ENCODE measurements at regions not wholly inside any gene's neighbourhood (a gene's known extent, or its start where the extent isn't known, plus 50 kb on each side); places are given as distances from the start of the nearest gene placed in this dataset.

- no peaks in the 10 kb centered on the region for H3K36me3 ChIP-seq (ENCODE audit: control insufficient read depth in 5 of 5, insufficient read depth in 5 of 5, low read length in 5 of 5)
- peaks cover 0 to 17% (median 13%) of the 10 kb centered on the region in 5 donors for H3K4me1 ChIP-seq (ENCODE audit: control insufficient read depth in 5 of 5, insufficient read depth in 5 of 5, low read length in 5 of 5)
- H3K9me3 ChIP-seq (ENCODE audit: control insufficient read depth in 5 of 5, low read length in 5 of 5): peaks cover 0 to 5% (median 2%) of the 10 kb centered on the region in 5 donors
- H3K27ac ChIP-seq (ENCODE audit: low read depth, low read length): no peak overlapping the region
- peak overlapping the region; percentile 57 to 70 (median 66) for H3K4me3 ChIP-seq (ENCODE audit: low read depth in 1 of 5, low read length in 5 of 5)
- H3K27me3 ChIP-seq (ENCODE audit: control insufficient read depth in 5 of 5, insufficient read depth in 4 of 5, low read length in 5 of 5): peaks cover 0 to 31% (median 23%) of the 10 kb centered on the region in 5 donors
- peak overlapping the region in 4 of 5 donors; percentile 41 to 64 (median 46) for H3K9ac ChIP-seq (ENCODE audit: low read length in 5 of 5)
Observed at GRCh38 chr1:47508702-47509431, 71.0 kb downstream of the FOXD2 start.

- H3K27ac ChIP-seq (ENCODE audit: low read depth, low read length): no peak overlapping the region
- peaks cover 4 to 14% (median 9%) of the 10 kb centered on the region in 5 donors for H3K9me3 ChIP-seq (ENCODE audit: control insufficient read depth in 5 of 5, low read length in 5 of 5)
- H3K9ac ChIP-seq (ENCODE audit: low read length in 5 of 5): no peak overlapping the region
- H3K4me3 ChIP-seq (ENCODE audit: low read depth in 1 of 5, low read length in 5 of 5): no peak overlapping the region
- peaks cover 0 to 31% (median 23%) of the 10 kb centered on the region in 5 donors for H3K27me3 ChIP-seq (ENCODE audit: control insufficient read depth in 5 of 5, insufficient read depth in 4 of 5, low read length in 5 of 5)
- H3K36me3 ChIP-seq (ENCODE audit: control insufficient read depth in 5 of 5, insufficient read depth in 5 of 5, low read length in 5 of 5): no peaks in the 10 kb centered on the region
- H3K4me1 ChIP-seq (ENCODE audit: control insufficient read depth in 5 of 5, insufficient read depth in 5 of 5, low read length in 5 of 5): peaks cover 0 to 17% (median 13%) of the 10 kb centered on the region in 5 donors
Observed at GRCh38 chr1:47510282-47510811, 72.5 kb downstream of the FOXD2 start.

GRCh38 chr1:47511825-47512224 is 74.0 kb downstream of the FOXD2 start:
- H3K4me3 ChIP-seq (ENCODE audit: low read depth in 1 of 5, low read length in 5 of 5): no peak overlapping the region
- no peaks in the 10 kb centered on the region for H3K36me3 ChIP-seq (ENCODE audit: control insufficient read depth in 5 of 5, insufficient read depth in 5 of 5, low read length in 5 of 5)
- peaks cover 4 to 14% (median 9%) of the 10 kb centered on the region in 5 donors for H3K9me3 ChIP-seq (ENCODE audit: control insufficient read depth in 5 of 5, low read length in 5 of 5)
- peaks cover 4 to 28% (median 20%) of the 10 kb centered on the region in 5 donors for H3K27me3 ChIP-seq (ENCODE audit: control insufficient read depth in 5 of 5, insufficient read depth in 4 of 5, low read length in 5 of 5)
- H3K9ac ChIP-seq (ENCODE audit: low read length in 5 of 5): no peak overlapping the region
- H3K27ac ChIP-seq (ENCODE audit: low read depth, low read length): no peak overlapping the region
- peaks cover 0 to 17% (median 13%) of the 10 kb centered on the region in 5 donors for H3K4me1 ChIP-seq (ENCODE audit: control insufficient read depth in 5 of 5, insufficient read depth in 5 of 5, low read length in 5 of 5)

- Histone ChIP-seq H3K27me3 (ENCODE audit: control insufficient read depth in 5 of 5, insufficient read depth in 4 of 5, low read length in 5 of 5) (peaks cover 4 to 25% (median 14%) of the 10 kb centered on the region in 5 donors), H3K9me3 (ENCODE audit: control insufficient read depth in 5 of 5, low read length in 5 of 5) (peaks cover 4 to 14% (median 9%) of the 10 kb centered on the region in 5 donors), H3K36me3 (ENCODE audit: control insufficient read depth in 5 of 5, insufficient read depth in 5 of 5, low read length in 5 of 5) (no peaks in the 10 kb centered on the region), H3K27ac (ENCODE audit: low read depth, low read length) (no peak overlapping the region), H3K9ac (ENCODE audit: low read length in 5 of 5) (no peak overlapping the region), H3K4me3 (ENCODE audit: low read depth in 1 of 5, low read length in 5 of 5) (no peak overlapping the region), H3K4me1 (ENCODE audit: control insufficient read depth in 5 of 5, insufficient read depth in 5 of 5, low read length in 5 of 5) (peaks cover 0 to 9% (median 7%) of the 10 kb centered on the region in 5 donors)
Observed at GRCh38 chr1:47513393-47513792, 75.5 kb downstream of the FOXD2 start.

- Histone ChIP-seq H3K27me3 (ENCODE audit: control insufficient read depth in 5 of 5, insufficient read depth in 4 of 5, low read length in 5 of 5) (peaks cover 3 to 18% (median 9%) of the 10 kb centered on the region in 5 donors), H3K9ac (ENCODE audit: low read length in 5 of 5) (no peak overlapping the region), H3K9me3 (ENCODE audit: control insufficient read depth in 5 of 5, low read length in 5 of 5) (peaks cover 4 to 14% (median 9%) of the 10 kb centered on the region in 5 donors), H3K4me1 (ENCODE audit: control insufficient read depth in 5 of 5, insufficient read depth in 5 of 5, low read length in 5 of 5) (peaks cover 0 to under 1% (median 0%) of the 10 kb centered on the region in 5 donors), H3K4me3 (ENCODE audit: low read depth in 1 of 5, low read length in 5 of 5) (no peak overlapping the region), H3K36me3 (ENCODE audit: control insufficient read depth in 5 of 5, insufficient read depth in 5 of 5, low read length in 5 of 5) (no peaks in the 10 kb centered on the region), H3K27ac (ENCODE audit: low read depth, low read length) (no peak overlapping the region)
Observed at GRCh38 chr1:47514229-47514628, 76.4 kb downstream of the FOXD2 start.

GRCh38 chr1:47515164-47515789 is 77.4 kb downstream of the FOXD2 start:
- peaks cover 0 to 16% (median 4%) of the 10 kb centered on the region in 5 donors for H3K27me3 ChIP-seq (ENCODE audit: control insufficient read depth in 5 of 5, insufficient read depth in 4 of 5, low read length in 5 of 5)
- H3K9ac ChIP-seq (ENCODE audit: low read length in 5 of 5): no peak overlapping the region
- H3K4me1 ChIP-seq (ENCODE audit: control insufficient read depth in 5 of 5, insufficient read depth in 5 of 5, low read length in 5 of 5): no peaks in the 10 kb centered on the region
- H3K9me3 ChIP-seq (ENCODE audit: control insufficient read depth in 5 of 5, low read length in 5 of 5): peaks cover 4 to 14% (median 9%) of the 10 kb centered on the region in 5 donors
- H3K36me3 ChIP-seq (ENCODE audit: control insufficient read depth in 5 of 5, insufficient read depth in 5 of 5, low read length in 5 of 5): no peaks in the 10 kb centered on the region
- no peak overlapping the region for H3K27ac ChIP-seq (ENCODE audit: low read depth, low read length)
- H3K4me3 ChIP-seq (ENCODE audit: low read depth in 1 of 5, low read length in 5 of 5): no peak overlapping the region

GRCh38 chr1:47517946-47518345 is 80.1 kb downstream of the FOXD2 start:
- Histone ChIP-seq H3K27ac (ENCODE audit: low read depth, low read length) (no peak overlapping the region), H3K36me3 (ENCODE audit: control insufficient read depth in 5 of 5, insufficient read depth in 5 of 5, low read length in 5 of 5) (no peaks in the 10 kb centered on the region), H3K4me1 (ENCODE audit: control insufficient read depth in 5 of 5, insufficient read depth in 5 of 5, low read length in 5 of 5) (no peaks in the 10 kb centered on the region), H3K27me3 (ENCODE audit: control insufficient read depth in 5 of 5, insufficient read depth in 4 of 5, low read length in 5 of 5) (peaks cover 4 to 16% (median 8%) of the 10 kb centered on the region in 5 donors), H3K9me3 (ENCODE audit: control insufficient read depth in 5 of 5, low read length in 5 of 5) (peaks cover 4 to 14% (median 9%) of the 10 kb centered on the region in 5 donors), H3K4me3 (ENCODE audit: low read depth in 1 of 5, low read length in 5 of 5) (no peak overlapping the region), H3K9ac (ENCODE audit: low read length in 5 of 5) (no peak overlapping the region)

- Histone ChIP-seq H3K4me3 (ENCODE audit: low read depth in 1 of 5, low read length in 5 of 5) (no peak overlapping the region), H3K27ac (ENCODE audit: low read depth, low read length) (no peak overlapping the region), H3K27me3 (ENCODE audit: control insufficient read depth in 5 of 5, insufficient read depth in 4 of 5, low read length in 5 of 5) (peaks cover 4 to 14% (median 12%) of the 10 kb centered on the region in 5 donors), H3K36me3 (ENCODE audit: control insufficient read depth in 5 of 5, insufficient read depth in 5 of 5, low read length in 5 of 5) (no peaks in the 10 kb centered on the region), H3K4me1 (ENCODE audit: control insufficient read depth in 5 of 5, insufficient read depth in 5 of 5, low read length in 5 of 5) (no peaks in the 10 kb centered on the region), H3K9ac (ENCODE audit: low read length in 5 of 5) (no peak overlapping the region), H3K9me3 (ENCODE audit: control insufficient read depth in 5 of 5, low read length in 5 of 5) (peaks cover 0 to 2% (median 2%) of the 10 kb centered on the region in 5 donors)
Observed at GRCh38 chr1:47519491-47519890, 81.6 kb downstream of the FOXD2 start.

GRCh38 chr1:47519971-47520370 is 82.1 kb downstream of the FOXD2 start:
- Histone ChIP-seq H3K36me3 (ENCODE audit: control insufficient read depth in 5 of 5, insufficient read depth in 5 of 5, low read length in 5 of 5) (no peaks in the 10 kb centered on the region), H3K27ac (ENCODE audit: low read depth, low read length) (no peak overlapping the region), H3K4me1 (ENCODE audit: control insufficient read depth in 5 of 5, insufficient read depth in 5 of 5, low read length in 5 of 5) (no peaks in the 10 kb centered on the region), H3K27me3 (ENCODE audit: control insufficient read depth in 5 of 5, insufficient read depth in 4 of 5, low read length in 5 of 5) (peaks cover 4 to 14% (median 12%) of the 10 kb centered on the region in 5 donors), H3K9ac (ENCODE audit: low read length in 5 of 5) (no peak overlapping the region), H3K4me3 (ENCODE audit: low read depth in 1 of 5, low read length in 5 of 5) (no peak overlapping the region), H3K9me3 (ENCODE audit: control insufficient read depth in 5 of 5, low read length in 5 of 5) (no peaks in the 10 kb centered on the region)

Measured in subcutaneous abdominal adipose tissue (tissue), 5 donors.